Suprapubic skin (tissue), 4 donors: ENCODE measurements at regions not wholly inside any gene's neighbourhood (a gene's known extent, or its start where the extent isn't known, plus 50 kb on each side); places are given as distances from the start of the nearest gene placed in this dataset.

ENCODE experiments used
- DNase-seq, 2 donors: peaks; one replicate each; pipeline ENCODE4 v3.0.0-alpha.2; 2019; ENCODE audit warnings: low spot score in 2 of 2
- H3K27ac ChIP-seq: fragments of 200-600 bp; sonication (generic); one replicate; pipeline ENCODE4 v1.5.1; 2019
- H3K27me3 ChIP-seq: fragments of 200-600 bp; sonication (generic); one replicate; pipeline ENCODE4 v1.5.1; 2019
- H3K36me3 ChIP-seq: fragments of 200-600 bp; sonication (generic); one replicate; pipeline ENCODE4 v1.5.1; 2019
- H3K4me1 ChIP-seq: fragments of 200-600 bp; sonication (generic); one replicate; pipeline ENCODE4 v1.5.1; 2019
- H3K4me3 ChIP-seq: fragments of 200-600 bp; sonication (generic); one replicate; pipeline ENCODE4 v1.5.1; 2019; ENCODE audit warnings: mild to moderate bottlenecking
- H3K9me3 ChIP-seq: fragments of 200-600 bp; sonication (generic); one replicate; pipeline ENCODE4 v1.5.1; 2019
- CTCF ChIP-seq, 2 donors: fragments of 200-600 bp in 1 of 2; fragments of 450-650 bp in 1 of 2; sonication (generic) in 1 of 2; IDR thresholded peaks; one replicate each; pipeline ENCODE4 v1.5.1; 2016 to 2019; ENCODE audit warnings: antibody characterized with exemption in 2 of 2, mild to moderate bottlenecking in 1 of 2, moderate library complexity in 1 of 2
- EP300 ChIP-seq: sonication (generic); formaldehyde crosslinking; IDR thresholded peaks from one replicate; pipeline ENCODE4 v1.6.1; 2017; ENCODE audit warnings: antibody characterized with exemption
- POLR2A ChIP-seq, 2 donors: fragments of 450-650 bp; IDR thresholded peaks; one replicate each; pipeline ENCODE4 v1.6.1; 2017; ENCODE audit warnings: antibody characterized with exemption in 2 of 2, mild to moderate bottlenecking in 2 of 2, moderate library complexity in 2 of 2
- POLR2AphosphoS5 ChIP-seq, 3 donors: sonication (generic); formaldehyde crosslinking; IDR thresholded peaks; one replicate each; pipeline ENCODE4 v1.6.1; 2017; ENCODE audit warnings: antibody characterized with exemption in 3 of 3
- WGBS: methylation state at CpG from one replicate; pipeline ENCODE4 v1.1.5; 2018; 5-methylcytosine and 5-hydroxymethylcytosine counted together

- DNase-seq, result no peak
- no peaks in the 10 kb centered on the region for H3K9me3 ChIP-seq
- TF ChIP-seq EP300 (no peak), POLR2A (IDR thresholded peaks at IDR 0.05) (no peak), CTCF (IDR thresholded peaks at IDR 0.05) (no peak), POLR2AphosphoS5 (IDR thresholded peaks at IDR 0.05) (no peak)
- no peaks in the 10 kb centered on the region for H3K27me3 ChIP-seq
- H3K4me1 ChIP-seq, result no peaks in the 10 kb centered on the region
- no peak overlapping the region for H3K27ac ChIP-seq
- 48% methylated on average over 3 of the region's 3 CpGs for WGBS
- H3K36me3 ChIP-seq, result no peaks in the 10 kb centered on the region
- H3K4me3 ChIP-seq, result no peak overlapping the region
These were observed 236.8 kb upstream of the CA10 start for GRCh38 chr17:52395308-52395707.

- H3K4me3 ChIP-seq, result no peak overlapping the region
- TF ChIP-seq CTCF (IDR thresholded peaks at IDR 0.05) (no peak), POLR2AphosphoS5 (IDR thresholded peaks at IDR 0.05) (no peak), EP300 (no peak), POLR2A (IDR thresholded peaks at IDR 0.05) (no peak)
- H3K27me3 ChIP-seq, result no peaks in the 10 kb centered on the region
- H3K27ac ChIP-seq, result no peak overlapping the region
- 100% methylated on average over 1 of the region's 1 CpG for WGBS
- DNase-seq, result no peak
- H3K4me1 ChIP-seq, result no peaks in the 10 kb centered on the region
- no peaks in the 10 kb centered on the region for H3K9me3 ChIP-seq
- H3K36me3 ChIP-seq, result no peaks in the 10 kb centered on the region
These were observed 231.9 kb upstream of the CA10 start for GRCh38 chr17:52390422-52390821.

- 82% methylated on average over 4 of the region's 4 CpGs for WGBS
- DNase-seq, result no peak
- H3K9me3 ChIP-seq, result no peaks in the 10 kb centered on the region
- no peak for TF ChIP-seq POLR2AphosphoS5 (IDR thresholded peaks at IDR 0.05)
- no peak for TF ChIP-seq CTCF (IDR thresholded peaks at IDR 0.05)
- no peak for TF ChIP-seq POLR2A (IDR thresholded peaks at IDR 0.05)
- TF ChIP-seq EP300, result no peak
- no peaks in the 10 kb centered on the region for H3K27me3 ChIP-seq
- no peaks in the 10 kb centered on the region for H3K36me3 ChIP-seq
- no peaks in the 10 kb centered on the region for H3K4me1 ChIP-seq
- H3K27ac ChIP-seq, result no peak overlapping the region
- H3K4me3 ChIP-seq, result no peak overlapping the region
These were observed 231.1 kb upstream of the CA10 start for GRCh38 chr17:52389632-52390031.

GRCh38 chr17:52388941-52389340 is 230.4 kb upstream of the CA10 start:
- Histone ChIP-seq H3K27ac (no peak overlapping the region), H3K36me3 (no peaks in the 10 kb centered on the region), H3K9me3 (no peaks in the 10 kb centered on the region), H3K27me3 (no peaks in the 10 kb centered on the region), H3K4me3 (no peak overlapping the region), H3K4me1 (no peaks in the 10 kb centered on the region)
- TF ChIP-seq POLR2AphosphoS5 (IDR thresholded peaks at IDR 0.05), result no peak
- no peak for TF ChIP-seq CTCF (IDR thresholded peaks at IDR 0.05)
- no peak for TF ChIP-seq EP300
- TF ChIP-seq POLR2A (IDR thresholded peaks at IDR 0.05), result no peak
- no peak for DNase-seq
- WGBS, result 70% methylated on average over 1 of the region's 1 CpG

- DNase-seq, result no peak
- 83% methylated on average over 5 of the region's 5 CpGs for WGBS
- H3K9me3 ChIP-seq, result no peaks in the 10 kb centered on the region
- H3K27ac ChIP-seq, result no peak overlapping the region
- no peaks in the 10 kb centered on the region for H3K36me3 ChIP-seq
- H3K4me3 ChIP-seq, result no peak overlapping the region
- no peaks in the 10 kb centered on the region for H3K4me1 ChIP-seq
- no peaks in the 10 kb centered on the region for H3K27me3 ChIP-seq
- TF ChIP-seq POLR2A (IDR thresholded peaks at IDR 0.05) (no peak), CTCF (IDR thresholded peaks at IDR 0.05) (no peak), POLR2AphosphoS5 (IDR thresholded peaks at IDR 0.05) (no peak), EP300 (no peak)
These were observed 226.2 kb upstream of the CA10 start for GRCh38 chr17:52384695-52385094.
